ENCODE measurements at regions not wholly inside any gene's neighbourhood (a gene's known extent, or its start where the extent isn't known, plus 50 kb on each side); places are given as distances from the start of the nearest gene placed in this dataset.

DNA sequence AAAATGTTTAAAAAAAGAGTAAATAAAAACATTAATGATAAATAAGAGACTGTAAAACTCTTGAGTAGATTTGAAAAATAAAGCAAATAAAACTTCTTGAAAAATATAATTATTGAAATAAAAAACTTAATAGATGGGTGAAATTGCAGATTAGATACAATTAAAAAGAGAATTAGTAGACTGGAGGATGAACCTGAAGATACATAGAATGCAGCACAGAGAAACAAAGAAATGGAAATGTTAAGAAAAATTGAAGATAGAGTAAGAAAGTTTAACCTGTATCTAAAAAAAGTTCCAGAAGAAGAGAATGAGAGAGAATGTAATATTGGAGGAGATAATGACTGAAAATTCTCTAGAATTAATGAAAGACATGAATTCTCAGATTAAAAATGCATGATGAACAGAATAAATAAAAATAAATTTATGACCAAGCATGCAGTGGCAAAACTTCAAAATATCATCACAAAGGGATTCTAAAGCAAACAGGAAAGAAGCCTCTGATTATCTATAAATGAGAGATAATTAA lies 438.1 kb upstream of the CLINT1 start:
- Histone ChIP-seq H3K36me3 (ENCODE audit: control insufficient read depth in 2 of 2, insufficient read depth in 2 of 2, low read length in 1 of 2) (no peaks in the 10 kb centered on the region), H3K9me3 (ENCODE audit: control insufficient read depth in 2 of 2, insufficient read depth in 1 of 2, low read length in 1 of 2) (peaks cover 0 to 3% of the 10 kb centered on the region in 2 donors), H3K27me3 (ENCODE audit: control insufficient read depth in 2 of 2, insufficient read depth in 1 of 2, low read length in 1 of 2) (no peaks in the 10 kb centered on the region), H3K4me3 (ENCODE audit: low read length in 2 of 2) (no peak overlapping the region), H3K27ac (ENCODE audit: low read depth in 1 of 2, low read length in 1 of 2) (no peak overlapping the region), H3K4me1 (ENCODE audit: control insufficient read depth in 2 of 2, insufficient read depth in 2 of 2, low read length in 2 of 2) (no peaks in the 10 kb centered on the region)
- DNase-seq (ENCODE audit: low read depth in 6 of 9, low spot score in 9 of 9): no peak

DNA sequence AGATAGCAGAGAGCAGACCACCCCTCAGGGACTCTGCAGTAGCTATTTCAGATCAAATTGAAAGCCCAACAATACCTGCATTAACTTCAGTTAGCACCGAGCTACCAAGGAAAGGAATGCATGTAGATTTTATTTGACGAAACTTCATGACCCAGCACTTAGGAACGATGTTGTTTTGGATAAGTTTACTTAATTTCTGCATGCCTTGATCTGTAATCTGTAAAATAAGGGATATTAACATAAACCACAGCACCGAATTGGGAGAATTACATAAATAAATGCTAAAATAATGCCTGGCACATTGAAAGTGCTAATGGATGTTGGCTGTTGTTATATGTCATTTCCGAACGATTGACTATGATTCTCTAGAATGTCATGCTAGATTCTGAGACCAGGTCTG lies 435.8 kb upstream of the CLINT1 start:
- no peaks in the 10 kb centered on the region for H3K36me3 ChIP-seq (ENCODE audit: control insufficient read depth in 2 of 2, insufficient read depth in 2 of 2, low read length in 1 of 2)
- H3K9me3 ChIP-seq (ENCODE audit: control insufficient read depth in 2 of 2, insufficient read depth in 1 of 2, low read length in 1 of 2): peaks cover 0 to 3% of the 10 kb centered on the region in 2 donors
- no peak overlapping the region for H3K4me3 ChIP-seq (ENCODE audit: low read length in 2 of 2)
- no peak overlapping the region for H3K27ac ChIP-seq (ENCODE audit: low read depth in 1 of 2, low read length in 1 of 2)
- 81% methylated on average over 6 of the region's 6 CpGs for WGBS
- H3K4me1 ChIP-seq (ENCODE audit: control insufficient read depth in 2 of 2, insufficient read depth in 2 of 2, low read length in 2 of 2): no peaks in the 10 kb centered on the region
- H3K27me3 ChIP-seq (ENCODE audit: control insufficient read depth in 2 of 2, insufficient read depth in 1 of 2, low read length in 1 of 2): no peaks in the 10 kb centered on the region
- no peak for DNase-seq (ENCODE audit: low read depth in 6 of 9, low spot score in 9 of 9)

DNA sequence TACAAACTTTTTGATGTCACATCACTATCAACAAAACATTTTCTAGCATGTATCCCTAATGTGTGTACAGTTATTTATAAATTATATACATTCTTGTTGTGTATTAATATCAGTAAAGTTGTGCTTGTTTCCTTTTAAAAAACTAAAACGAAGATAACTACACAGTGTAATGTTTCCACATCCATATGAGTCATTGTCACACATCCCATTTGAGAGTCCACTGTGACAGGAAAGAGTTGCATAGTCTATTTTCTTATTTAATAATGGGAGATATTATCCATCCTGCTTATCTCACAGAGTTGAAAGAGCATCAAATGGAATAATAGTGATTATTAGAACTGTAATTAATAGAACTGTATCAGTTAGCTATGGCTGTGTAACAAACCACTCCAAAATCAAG lies 434.0 kb upstream of the CLINT1 start:
- H3K27ac ChIP-seq (ENCODE audit: low read depth in 1 of 2, low read length in 1 of 2): no peak overlapping the region
- H3K4me1 ChIP-seq (ENCODE audit: control insufficient read depth in 2 of 2, insufficient read depth in 2 of 2, low read length in 2 of 2): peaks cover 0 to 3% of the 10 kb centered on the region in 2 donors
- DNase-seq (ENCODE audit: low read depth in 6 of 9, low spot score in 9 of 9): no peak
- 95% methylated on average over 1 of the region's 1 CpG for WGBS
- no peak overlapping the region for H3K4me3 ChIP-seq (ENCODE audit: low read length in 2 of 2)
- H3K9me3 ChIP-seq (ENCODE audit: control insufficient read depth in 2 of 2, insufficient read depth in 1 of 2, low read length in 1 of 2): peaks cover 0 to 3% of the 10 kb centered on the region in 2 donors
- H3K36me3 ChIP-seq (ENCODE audit: control insufficient read depth in 2 of 2, insufficient read depth in 2 of 2, low read length in 1 of 2): no peaks in the 10 kb centered on the region
- no peaks in the 10 kb centered on the region for H3K27me3 ChIP-seq (ENCODE audit: control insufficient read depth in 2 of 2, insufficient read depth in 1 of 2, low read length in 1 of 2)

DNA sequence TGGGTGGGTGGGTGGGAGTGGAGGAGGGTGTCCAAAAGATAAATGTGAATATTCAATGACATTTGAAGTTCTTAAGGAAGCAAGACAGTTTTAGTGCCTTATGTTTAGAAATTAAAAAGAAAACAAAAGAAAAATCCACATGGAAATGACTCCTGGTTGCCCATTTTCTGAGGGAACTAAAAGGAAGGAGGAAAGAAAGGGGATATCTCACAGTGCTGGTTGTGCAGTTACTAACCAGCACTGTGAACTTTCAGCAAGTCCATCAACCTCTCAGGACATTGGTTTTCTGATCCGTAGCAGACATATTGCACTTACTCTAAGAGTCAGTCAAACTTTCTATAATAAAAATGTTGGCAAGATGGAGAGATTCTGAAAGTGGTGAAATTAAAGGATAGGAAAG lies 431.0 kb upstream of the CLINT1 start:
- Histone ChIP-seq H3K27me3 (ENCODE audit: control insufficient read depth in 2 of 2, insufficient read depth in 1 of 2, low read length in 1 of 2) (no peaks in the 10 kb centered on the region), H3K9me3 (ENCODE audit: control insufficient read depth in 2 of 2, insufficient read depth in 1 of 2, low read length in 1 of 2) (no peaks in the 10 kb centered on the region), H3K4me3 (ENCODE audit: low read length in 2 of 2) (no peak overlapping the region), H3K4me1 (ENCODE audit: control insufficient read depth in 2 of 2, insufficient read depth in 2 of 2, low read length in 2 of 2) (peaks cover 0 to 9% of the 10 kb centered on the region in 2 donors), H3K36me3 (ENCODE audit: control insufficient read depth in 2 of 2, insufficient read depth in 2 of 2, low read length in 1 of 2) (no peaks in the 10 kb centered on the region), H3K27ac (ENCODE audit: low read depth in 1 of 2, low read length in 1 of 2) (no peak overlapping the region)
- 97% methylated on average over 1 of the region's 1 CpG for WGBS
- no peak for DNase-seq (ENCODE audit: low read depth in 6 of 9, low spot score in 9 of 9)

DNA sequence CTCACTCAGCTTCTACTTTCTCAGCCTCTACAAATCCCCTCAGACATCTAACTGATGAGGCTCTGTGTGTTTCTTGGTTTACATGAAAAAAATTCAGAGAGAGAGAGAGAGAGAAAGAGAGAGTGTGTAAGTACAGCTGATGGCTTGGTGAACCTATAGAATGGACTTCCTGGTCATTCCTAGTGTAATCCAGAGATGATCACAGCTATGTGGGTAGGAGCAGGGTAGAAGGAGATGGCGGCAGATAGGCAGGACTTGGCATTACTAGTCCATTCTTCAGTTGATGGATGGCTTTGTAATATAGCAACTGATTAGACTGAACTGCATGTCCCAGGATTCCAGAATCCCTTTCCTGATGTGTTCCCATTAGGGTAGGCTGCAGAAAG lies 429.3 kb upstream of the CLINT1 start:
- H3K4me1 ChIP-seq (ENCODE audit: control insufficient read depth in 2 of 2, insufficient read depth in 2 of 2, low read length in 2 of 2): peaks cover 0 to 9% of the 10 kb centered on the region in 2 donors
- no peaks in the 10 kb centered on the region for H3K27me3 ChIP-seq (ENCODE audit: control insufficient read depth in 2 of 2, insufficient read depth in 1 of 2, low read length in 1 of 2)
- H3K9me3 ChIP-seq (ENCODE audit: control insufficient read depth in 2 of 2, insufficient read depth in 1 of 2, low read length in 1 of 2): no peaks in the 10 kb centered on the region
- H3K4me3 ChIP-seq (ENCODE audit: low read length in 2 of 2): no peak overlapping the region
- peak overlapping the region in 1 of 2 donors; percentile 21 for H3K27ac ChIP-seq (ENCODE audit: low read depth in 1 of 2, low read length in 1 of 2)
- no peaks in the 10 kb centered on the region for H3K36me3 ChIP-seq (ENCODE audit: control insufficient read depth in 2 of 2, insufficient read depth in 2 of 2, low read length in 1 of 2)
- WGBS: 97% methylated on average over 1 of the region's 1 CpG
- DNase-seq (ENCODE audit: low read depth in 6 of 9, low spot score in 9 of 9): no peak

DNA sequence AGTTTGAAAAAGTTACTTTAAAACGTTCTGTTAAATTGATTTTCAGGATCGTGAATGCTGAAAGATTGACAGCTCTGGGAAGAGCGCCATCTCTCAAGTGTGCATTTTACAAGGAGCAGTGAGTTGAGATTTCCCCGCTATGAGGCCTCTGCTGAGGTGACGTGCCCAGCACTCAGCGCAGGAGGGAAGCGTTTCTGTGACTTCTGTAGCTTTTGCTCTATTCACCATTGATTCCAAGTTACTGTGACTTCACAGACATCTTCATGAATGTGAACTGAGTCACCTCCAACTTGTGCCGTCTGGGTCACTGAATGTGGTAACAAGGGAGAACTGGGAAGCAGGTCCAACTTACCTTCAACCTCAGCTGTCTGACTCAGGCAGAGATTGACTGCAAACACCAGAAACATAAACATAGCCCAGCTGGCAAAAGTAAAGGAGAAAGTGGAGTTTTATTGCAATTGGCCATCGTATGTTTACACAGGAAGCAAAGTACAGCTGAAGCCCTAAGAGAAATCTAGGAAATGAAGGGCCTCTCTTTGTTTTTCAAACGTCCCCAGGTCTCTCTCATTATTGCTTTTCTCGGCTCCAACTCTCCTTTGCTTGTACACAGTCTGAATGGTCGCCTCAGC lies 428.8 kb upstream of the CLINT1 start:
- peak overlapping the region in 1 of 2 donors; percentile 21 for H3K27ac ChIP-seq (ENCODE audit: low read depth in 1 of 2, low read length in 1 of 2)
- H3K27me3 ChIP-seq (ENCODE audit: control insufficient read depth in 2 of 2, insufficient read depth in 1 of 2, low read length in 1 of 2): no peaks in the 10 kb centered on the region
- H3K4me1 ChIP-seq (ENCODE audit: control insufficient read depth in 2 of 2, insufficient read depth in 2 of 2, low read length in 2 of 2): peaks cover 0 to 9% of the 10 kb centered on the region in 2 donors
- WGBS: 80% methylated on average over 12 of the region's 12 CpGs
- peak in 1 of 9 donors; percentile 3 for DNase-seq (ENCODE audit: low read depth in 6 of 9, low spot score in 9 of 9)
- H3K4me3 ChIP-seq (ENCODE audit: low read length in 2 of 2): no peak overlapping the region
- no peaks in the 10 kb centered on the region for H3K36me3 ChIP-seq (ENCODE audit: control insufficient read depth in 2 of 2, insufficient read depth in 2 of 2, low read length in 1 of 2)
- H3K9me3 ChIP-seq (ENCODE audit: control insufficient read depth in 2 of 2, insufficient read depth in 1 of 2, low read length in 1 of 2): no peaks in the 10 kb centered on the region

DNA sequence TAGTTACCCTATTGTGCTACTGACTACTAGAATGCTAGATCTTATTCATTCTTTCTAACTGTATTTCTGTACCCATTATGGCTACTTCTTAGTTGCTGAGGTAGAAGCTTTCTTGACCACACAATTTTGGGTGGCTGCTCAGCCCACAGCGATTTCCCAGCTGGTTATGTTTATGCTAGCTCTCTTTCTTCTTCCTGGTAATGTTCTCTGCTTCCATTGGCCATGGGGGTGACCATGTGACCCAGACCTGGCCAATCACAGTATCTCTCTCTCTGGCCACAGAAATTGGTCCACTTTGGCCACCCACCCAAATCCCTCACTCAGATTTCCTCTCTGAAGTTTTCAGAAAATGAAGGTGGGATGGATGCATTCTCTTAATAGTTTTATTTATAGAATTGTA lies 427.9 kb upstream of the CLINT1 start:
- H3K36me3 ChIP-seq (ENCODE audit: control insufficient read depth in 2 of 2, insufficient read depth in 2 of 2, low read length in 1 of 2): no peaks in the 10 kb centered on the region
- H3K27ac ChIP-seq (ENCODE audit: low read depth in 1 of 2, low read length in 1 of 2): no peak overlapping the region
- H3K4me1 ChIP-seq (ENCODE audit: control insufficient read depth in 2 of 2, insufficient read depth in 2 of 2, low read length in 2 of 2): peaks cover 0 to 9% of the 10 kb centered on the region in 2 donors
- DNase-seq (ENCODE audit: low read depth in 6 of 9, low spot score in 9 of 9): no peak
- 98% methylated on average over 1 of the region's 1 CpG for WGBS
- H3K27me3 ChIP-seq (ENCODE audit: control insufficient read depth in 2 of 2, insufficient read depth in 1 of 2, low read length in 1 of 2): no peaks in the 10 kb centered on the region
- H3K9me3 ChIP-seq (ENCODE audit: control insufficient read depth in 2 of 2, insufficient read depth in 1 of 2, low read length in 1 of 2): no peaks in the 10 kb centered on the region
- H3K4me3 ChIP-seq (ENCODE audit: low read length in 2 of 2): no peak overlapping the region

DNA sequence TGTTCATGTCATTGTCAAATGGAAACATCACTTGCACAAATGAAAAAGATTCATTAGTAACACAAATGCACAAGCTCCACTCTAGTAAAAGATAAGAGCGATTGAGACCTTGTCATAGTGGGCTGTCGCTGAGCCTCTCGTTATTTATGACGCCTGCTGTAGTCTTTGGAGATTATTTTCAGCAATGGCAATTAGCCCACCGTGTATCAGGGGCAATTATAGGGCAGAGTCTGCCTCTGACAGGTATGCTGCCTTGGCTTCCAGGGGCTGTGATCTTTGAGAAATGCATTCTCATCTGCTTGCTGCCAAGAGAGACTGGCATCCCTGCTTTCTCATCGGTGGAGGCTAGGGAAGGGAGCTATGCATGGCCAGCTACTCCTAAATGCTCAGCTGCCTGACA lies 426.8 kb upstream of the CLINT1 start:
- H3K27me3 ChIP-seq (ENCODE audit: control insufficient read depth in 2 of 2, insufficient read depth in 1 of 2, low read length in 1 of 2): no peaks in the 10 kb centered on the region
- DNase-seq (ENCODE audit: low read depth in 6 of 9, low spot score in 9 of 9): no peak
- H3K4me3 ChIP-seq (ENCODE audit: low read length in 2 of 2): no peak overlapping the region
- H3K27ac ChIP-seq (ENCODE audit: low read depth in 1 of 2, low read length in 1 of 2): no peak overlapping the region
- 96% methylated on average over 6 of the region's 6 CpGs for WGBS
- no peaks in the 10 kb centered on the region for H3K9me3 ChIP-seq (ENCODE audit: control insufficient read depth in 2 of 2, insufficient read depth in 1 of 2, low read length in 1 of 2)
- H3K36me3 ChIP-seq (ENCODE audit: control insufficient read depth in 2 of 2, insufficient read depth in 2 of 2, low read length in 1 of 2): no peaks in the 10 kb centered on the region
- peaks cover 0 to 9% of the 10 kb centered on the region in 2 donors for H3K4me1 ChIP-seq (ENCODE audit: control insufficient read depth in 2 of 2, insufficient read depth in 2 of 2, low read length in 2 of 2)

DNA sequence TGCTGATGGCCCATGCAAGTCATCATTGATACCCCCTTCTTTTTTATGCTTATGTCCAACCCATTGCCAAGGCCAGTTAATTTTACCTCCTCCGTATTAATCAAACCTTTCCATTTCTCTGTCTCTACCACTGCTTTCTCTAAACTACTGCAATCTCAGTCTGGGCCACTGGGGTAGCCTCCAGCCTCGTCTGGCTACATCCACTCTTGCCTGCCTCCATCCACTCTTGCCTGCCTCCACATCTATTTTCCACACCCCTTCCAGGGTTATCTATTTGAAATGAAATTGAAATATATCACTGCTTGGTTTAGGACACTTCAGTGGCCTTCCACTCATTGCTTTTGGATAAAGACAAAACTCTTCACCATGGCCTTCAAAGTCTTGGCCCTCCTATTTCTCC lies 425.3 kb upstream of the CLINT1 start:
- Histone ChIP-seq H3K27ac (ENCODE audit: low read depth in 1 of 2, low read length in 1 of 2) (no peak overlapping the region), H3K36me3 (ENCODE audit: control insufficient read depth in 2 of 2, insufficient read depth in 2 of 2, low read length in 1 of 2) (no peaks in the 10 kb centered on the region), H3K27me3 (ENCODE audit: control insufficient read depth in 2 of 2, insufficient read depth in 1 of 2, low read length in 1 of 2) (no peaks in the 10 kb centered on the region), H3K4me3 (ENCODE audit: low read length in 2 of 2) (no peak overlapping the region), H3K9me3 (ENCODE audit: control insufficient read depth in 2 of 2, insufficient read depth in 1 of 2, low read length in 1 of 2) (no peaks in the 10 kb centered on the region), H3K4me1 (ENCODE audit: control insufficient read depth in 2 of 2, insufficient read depth in 2 of 2, low read length in 2 of 2) (peaks cover 0 to 9% of the 10 kb centered on the region in 2 donors)
- 94% methylated on average over 2 of the region's 2 CpGs for WGBS
- no peak for DNase-seq (ENCODE audit: low read depth in 6 of 9, low spot score in 9 of 9)
